HG03460 (cell line): ENCODE measurements at regions not wholly inside any gene's neighbourhood (a gene's known extent, or its start where the extent isn't known, plus 50 kb on each side); places are given as distances from the start of the nearest gene placed in this dataset.
"Not testable (repeated sequence)": the region's sequence is repeated elsewhere in the genome, so short reads cannot be mapped to it uniquely, and the experiment has no call there.

Source experiments
- ATAC-seq: cut with Tn5 transposase; IDR thresholded peaks from one replicate; pipeline ENCODE4 v1.9.1; 2021; ENCODE audit not compliant: unreplicated experiment

GRCh38 chr4:17020451-17020850, 122.0 kb upstream of the LDB2 start:
- no peak for ATAC-seq

DNA sequence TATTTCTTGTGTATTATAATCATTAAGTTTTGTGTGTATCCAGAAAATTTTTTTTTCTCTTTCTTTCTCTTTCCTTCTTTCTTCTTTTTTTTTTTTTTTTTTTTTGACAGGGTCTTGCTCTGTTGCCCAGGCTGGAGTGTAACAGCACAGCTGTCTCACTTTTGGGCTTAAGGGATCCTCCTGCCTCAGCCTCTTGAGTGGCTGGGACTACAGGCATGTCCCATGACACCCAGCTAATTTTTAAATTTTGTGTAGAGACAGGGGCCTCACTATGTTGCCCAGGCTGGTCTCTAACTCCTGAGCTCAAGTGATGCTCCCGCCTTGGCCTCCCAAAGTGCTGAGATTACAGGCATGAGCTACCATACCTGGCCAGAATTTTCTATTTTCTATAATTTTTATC, 120.2 kb upstream of the LDB2 start:
- not testable (repeated sequence) for ATAC-seq

DNA sequence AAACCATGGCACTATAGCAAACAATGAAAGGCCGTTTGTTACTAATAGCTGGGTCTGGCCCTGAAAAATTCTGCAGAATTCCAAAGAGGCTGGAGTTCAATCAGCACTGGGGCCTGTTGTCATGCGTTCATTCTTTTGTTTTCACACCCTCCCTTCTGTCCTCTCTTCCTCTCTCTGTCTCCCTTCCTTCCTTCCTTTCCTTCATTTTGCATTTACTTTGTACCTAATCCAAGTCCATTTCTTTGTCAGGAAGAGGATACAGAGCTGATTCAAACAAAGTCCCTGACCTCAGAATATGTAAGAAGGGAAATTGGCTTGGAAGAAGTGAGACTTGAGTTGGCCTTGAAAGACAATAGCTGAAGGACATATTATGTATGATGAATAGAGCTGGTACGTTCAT, 119.6 kb upstream of the LDB2 start:
- ATAC-seq, result no peak

- no peak for ATAC-seq
These were observed 115.0 kb upstream of the LDB2 start for GRCh38 chr4:17013382-17014006.

GRCh38 chr4:17012451-17012850, 114.0 kb upstream of the LDB2 start:
- ATAC-seq, result no peak

DNA sequence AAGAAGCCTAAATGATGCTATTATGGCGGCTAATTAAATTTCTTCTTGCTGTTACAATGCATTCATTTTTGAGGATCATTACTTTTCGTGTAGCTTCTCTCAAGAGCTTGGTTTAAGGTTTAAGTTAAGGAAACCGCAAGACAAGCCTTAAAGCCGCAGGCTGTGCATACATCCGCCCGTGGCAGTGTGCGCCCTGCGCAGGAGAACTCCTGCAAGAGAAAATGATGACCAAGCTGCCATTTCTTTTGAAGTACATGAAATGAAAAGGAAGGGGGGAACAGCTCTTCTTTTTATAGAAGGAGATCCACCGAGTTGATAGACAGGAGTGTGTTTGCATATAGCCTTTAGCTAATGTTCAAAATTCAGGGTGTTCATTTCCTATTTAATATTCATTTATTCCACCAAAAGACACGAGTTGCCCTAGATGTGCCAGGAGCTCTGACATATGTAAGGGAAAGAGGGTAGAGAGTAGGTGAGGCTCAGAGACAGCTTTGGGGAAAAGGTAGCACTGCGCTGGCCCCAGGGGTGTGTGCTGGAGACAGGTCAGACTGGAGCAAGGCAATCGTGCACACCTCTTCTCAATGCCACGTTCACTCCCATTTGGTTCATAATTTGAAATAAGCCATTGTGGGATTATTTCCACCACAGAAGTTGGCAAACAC, 112.1 kb upstream of the LDB2 start:
- no peak for ATAC-seq

DNA sequence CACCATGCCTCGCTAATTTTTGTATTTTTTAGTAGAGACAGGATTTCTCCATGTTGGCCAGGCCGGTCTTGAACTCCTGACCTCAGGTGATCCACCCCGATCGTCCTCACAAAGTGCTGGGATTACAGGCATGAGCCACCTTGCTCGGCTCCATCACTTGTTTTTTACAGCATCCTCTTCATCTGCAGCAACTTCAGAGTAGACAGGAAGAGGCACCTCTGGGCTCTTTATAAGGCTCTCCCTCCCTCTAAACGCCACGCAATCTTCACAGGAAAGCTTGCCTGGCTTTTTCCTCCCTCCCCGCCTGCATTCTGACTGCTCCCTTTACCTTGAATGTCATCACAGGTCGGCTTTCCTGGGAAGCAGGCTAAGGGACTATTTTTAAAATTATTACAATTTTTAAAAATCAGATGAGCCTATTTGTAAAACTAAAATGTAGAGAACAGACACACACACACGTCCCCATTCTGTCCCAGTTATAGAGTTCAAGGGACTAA, 111.5 kb upstream of the LDB2 start:
- no peak for ATAC-seq

DNA sequence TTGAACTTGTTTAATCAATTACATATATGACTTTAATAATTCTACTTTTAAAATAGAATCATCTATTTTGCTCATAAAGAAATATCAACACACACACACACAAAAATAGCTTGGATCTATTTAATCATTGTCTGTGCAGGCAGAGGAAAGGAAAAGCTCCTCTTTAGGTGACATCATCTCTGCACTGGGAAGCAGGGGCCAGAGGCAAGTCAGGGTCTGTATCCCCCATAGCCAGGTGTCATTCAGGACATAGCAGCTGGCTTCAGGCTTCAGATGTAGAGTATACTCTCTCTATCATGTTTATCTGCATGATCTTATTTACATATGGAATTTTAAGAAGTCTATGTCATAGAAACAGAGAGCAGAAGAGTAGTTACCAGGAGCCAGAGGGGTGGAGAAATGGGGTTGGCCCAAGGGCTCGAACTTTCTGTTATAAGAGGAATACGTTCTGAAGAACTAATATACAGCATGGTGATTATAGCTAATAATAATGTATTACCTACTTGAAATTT, 110.4 kb upstream of the LDB2 start:
- ATAC-seq, result no peak

DNA sequence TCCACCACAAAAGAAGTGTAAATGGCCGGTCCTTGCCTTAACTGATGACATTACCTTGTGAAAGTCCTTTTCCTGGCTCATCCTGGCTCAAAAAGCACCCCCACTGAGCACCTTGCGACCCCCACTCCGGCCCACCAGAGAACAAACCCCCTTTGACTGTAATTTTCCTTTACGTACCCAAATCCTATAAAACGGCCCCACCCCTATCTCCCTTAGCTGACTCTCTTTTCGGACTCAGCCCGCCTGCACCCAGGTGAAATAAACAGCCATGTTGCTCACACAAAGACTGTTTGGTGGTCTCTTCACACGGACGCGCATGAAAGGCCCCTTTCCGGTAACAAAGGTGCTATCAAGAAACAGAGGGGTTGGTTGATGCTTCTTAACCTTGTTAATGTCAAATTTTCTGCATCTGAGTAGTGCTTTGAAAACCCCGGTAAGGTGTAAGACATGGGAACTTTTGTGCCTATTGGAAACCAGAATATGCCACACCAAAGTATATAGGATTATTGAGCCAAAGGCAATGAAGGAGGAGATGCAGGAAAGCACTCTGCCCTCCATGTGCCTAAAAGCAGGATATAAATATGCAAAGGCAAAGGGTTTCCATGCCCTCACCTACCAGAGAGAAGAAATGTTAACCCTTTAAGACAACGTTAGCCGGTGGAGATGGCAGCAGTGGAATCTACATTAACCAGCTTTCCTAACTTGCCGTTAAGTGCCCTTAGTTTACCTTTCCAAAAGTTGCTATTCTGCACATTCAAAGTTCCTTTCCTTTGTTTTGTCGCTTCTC, 105.4 kb upstream of the LDB2 start:
- ATAC-seq, result not testable (repeated sequence)

DNA sequence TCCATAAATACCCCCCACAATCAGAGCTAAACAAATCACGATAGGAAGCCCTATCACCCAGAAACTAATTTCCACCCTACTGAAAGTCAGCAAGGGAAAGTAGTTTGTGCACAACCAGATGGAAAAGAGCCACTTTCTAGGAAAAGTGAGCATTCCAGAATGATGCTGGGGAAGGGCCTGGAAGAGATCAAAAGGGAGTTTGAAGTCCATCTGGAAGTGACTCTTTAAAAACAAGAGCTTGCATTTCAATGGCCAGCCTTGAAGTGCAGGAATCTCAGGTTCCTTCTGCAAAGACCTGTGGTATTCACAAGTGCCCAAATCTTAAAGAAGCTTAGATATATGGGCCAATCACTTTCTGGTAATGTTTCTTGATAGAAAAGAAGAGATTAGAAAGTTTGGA, 97.0 kb upstream of the LDB2 start:
- ATAC-seq, result no peak

DNA sequence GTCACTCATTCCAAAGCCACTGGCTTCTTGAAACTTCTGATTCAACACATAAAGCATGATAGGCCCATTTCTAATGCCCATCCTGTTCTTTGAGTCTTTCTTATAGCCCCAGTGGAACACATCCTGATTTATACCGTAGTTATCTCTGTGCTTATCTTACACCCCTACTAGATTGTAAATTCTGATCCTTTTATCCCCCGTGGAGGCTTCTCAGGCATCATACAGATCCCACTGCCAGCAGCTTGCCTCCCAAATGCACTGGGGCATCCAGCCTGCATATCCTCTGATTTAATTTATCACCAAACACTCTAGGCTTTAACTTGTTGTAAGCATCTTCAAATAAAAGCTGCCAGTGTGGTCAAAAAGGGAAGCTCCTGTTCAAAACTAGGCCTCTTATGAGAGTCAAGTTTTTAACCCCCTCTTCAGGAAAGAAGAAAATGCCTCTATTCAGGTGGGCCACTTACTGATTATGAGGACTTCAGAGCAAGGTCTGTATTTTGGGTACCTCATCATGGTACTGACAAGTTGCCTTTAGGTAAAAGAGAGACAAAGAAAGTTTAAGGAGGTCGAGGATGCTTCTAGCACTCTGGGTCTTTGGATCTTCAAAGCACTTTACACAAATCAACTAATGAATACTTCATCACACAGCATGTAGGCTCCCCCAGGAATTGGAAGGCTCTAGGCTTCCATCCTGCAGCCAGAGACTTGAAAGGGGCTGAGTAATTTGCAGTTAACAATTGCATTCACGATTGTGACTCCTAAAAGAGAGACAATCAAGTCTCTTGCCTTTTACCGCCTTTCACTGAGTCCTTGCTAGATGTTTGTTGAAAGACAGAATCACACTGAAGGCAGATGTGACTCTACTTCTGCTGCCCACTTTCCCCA, 95.8 kb upstream of the LDB2 start:
- ATAC-seq, result no peak

- ATAC-seq, result no peak
These were observed 94.3 kb upstream of the LDB2 start for GRCh38 chr4:16992566-16993225.

DNA sequence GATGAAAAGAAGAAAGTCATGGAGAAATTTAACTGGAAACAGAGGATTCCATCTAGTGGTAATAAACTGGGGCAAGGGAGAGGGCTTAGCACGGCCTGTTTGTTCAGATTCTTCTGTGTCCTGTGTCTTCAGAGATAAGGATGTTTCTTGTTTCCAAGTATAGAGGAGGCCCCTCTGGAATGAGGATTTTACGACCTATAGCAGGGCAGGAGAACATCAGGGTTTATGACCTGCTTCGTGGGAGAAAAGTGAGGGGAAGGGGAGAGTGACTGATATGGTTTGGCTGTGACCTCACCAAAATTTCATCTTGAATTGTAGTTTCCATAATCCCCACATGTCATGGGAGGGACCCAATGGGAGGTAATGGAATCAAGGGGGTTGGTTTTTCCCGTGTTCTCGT, 93.0 kb upstream of the LDB2 start:
- ATAC-seq, result no peak

DNA sequence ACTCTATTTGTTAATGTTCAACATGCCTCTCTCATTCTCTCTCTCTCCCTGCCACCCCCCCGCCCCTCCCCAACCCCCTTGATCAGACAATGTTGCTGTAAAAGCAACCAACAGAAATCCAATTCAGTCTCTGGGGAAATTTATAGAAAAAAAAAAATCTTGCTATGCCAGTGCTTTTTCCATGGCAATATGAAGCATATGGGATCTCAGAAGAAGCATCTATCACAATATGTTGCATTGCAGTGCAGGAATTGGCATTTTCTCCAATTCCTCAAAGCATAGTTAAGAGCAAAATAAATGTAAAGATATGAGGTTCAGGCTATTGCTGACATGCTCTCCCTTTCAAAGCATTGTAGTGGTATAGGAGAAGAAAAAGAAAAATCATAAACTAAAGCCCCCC, 90.9 kb upstream of the LDB2 start:
- ATAC-seq, result no peak

DNA sequence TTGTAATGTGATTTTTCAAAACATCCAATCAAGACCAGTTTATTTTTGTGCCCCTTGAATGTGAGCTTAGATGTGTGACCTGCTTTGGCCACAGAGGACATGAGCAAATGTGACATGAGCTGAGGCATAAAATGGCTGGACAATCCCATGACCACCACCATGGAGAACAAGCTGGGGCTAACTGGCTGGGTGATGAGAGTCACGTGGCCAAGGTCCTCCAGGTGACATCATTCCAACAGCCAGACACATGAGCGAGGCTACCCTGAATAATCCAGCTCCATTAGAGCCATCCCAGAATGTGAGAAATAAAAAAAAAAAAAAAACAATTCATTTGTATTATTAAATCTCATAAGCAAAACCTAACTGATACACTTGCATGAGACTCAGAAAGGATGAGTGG, 90.4 kb upstream of the LDB2 start:
- ATAC-seq, result no peak

- no peak for ATAC-seq
These were observed 78.6 kb upstream of the LDB2 start for GRCh38 chr4:16977081-16977480.

GRCh38 chr4:16969696-16970135, 71.3 kb upstream of the LDB2 start:
- no peak for ATAC-seq

- no peak for ATAC-seq
These were observed 69.3 kb upstream of the LDB2 start for GRCh38 chr4:16967722-16968121.

DNA sequence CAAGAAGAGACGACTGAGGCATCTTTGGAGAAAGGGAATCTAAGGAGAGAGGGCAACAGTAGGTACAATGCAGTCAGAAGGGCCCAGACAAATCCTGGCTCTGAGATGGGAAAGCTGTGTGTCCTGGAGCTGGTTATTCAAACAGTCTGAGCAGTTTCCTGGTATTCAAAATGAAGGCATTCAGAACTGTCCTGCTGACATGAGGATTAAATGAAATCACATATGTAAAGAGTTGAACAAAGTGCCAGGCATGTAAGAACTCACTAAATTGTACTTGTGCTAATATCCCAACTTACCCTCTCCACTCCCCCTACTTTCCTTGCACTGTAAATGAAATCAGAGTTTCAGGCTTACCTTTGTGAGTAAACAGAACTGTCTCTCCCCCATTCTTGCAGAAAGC, 60.9 kb upstream of the LDB2 start:
- ATAC-seq, result no peak

DNA sequence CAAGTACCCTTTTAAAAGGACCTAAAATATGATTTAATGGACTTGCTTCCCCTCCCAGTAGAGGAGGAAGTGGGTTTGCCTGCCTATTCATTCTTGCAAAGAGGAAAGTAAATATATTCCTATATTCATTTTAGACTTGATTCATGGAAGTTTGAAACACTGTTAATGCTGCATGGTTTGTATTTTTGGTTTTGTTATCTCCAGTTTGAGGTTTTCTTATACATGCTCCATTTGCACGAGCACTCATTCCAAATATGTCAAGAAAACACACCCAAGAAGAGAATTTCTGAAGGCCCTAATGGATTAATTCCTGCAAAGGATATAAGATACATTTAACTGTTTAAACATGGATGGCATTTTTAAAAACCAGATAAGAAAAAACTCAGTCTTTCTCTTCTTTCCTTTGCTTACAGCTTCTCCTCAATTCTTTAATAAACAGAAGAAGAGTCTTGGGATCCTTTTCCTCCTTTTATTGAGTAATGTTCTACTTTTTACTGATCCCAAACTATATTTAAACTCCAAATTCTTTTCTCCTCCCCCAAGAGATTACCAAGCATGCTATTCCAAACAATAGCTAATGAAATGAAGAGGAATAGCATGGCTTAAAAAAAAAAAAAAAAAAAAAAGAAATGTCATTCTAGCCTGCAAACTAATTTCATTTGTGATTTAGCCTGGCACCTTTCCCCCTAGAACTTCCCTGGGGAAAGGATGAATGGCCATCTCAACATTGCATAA, 54.6 kb upstream of the LDB2 start:
- ATAC-seq, result no peak
